ENCODE measurements at regions not wholly inside any gene's neighbourhood (a gene's known extent, or its start where the extent isn't known, plus 50 kb on each side); places are given as distances from the start of the nearest gene placed in this dataset.
"Not testable (repeated sequence)": the region's sequence is repeated elsewhere in the genome, so short reads cannot be mapped to it uniquely, and the experiment has no call there.

DNA sequence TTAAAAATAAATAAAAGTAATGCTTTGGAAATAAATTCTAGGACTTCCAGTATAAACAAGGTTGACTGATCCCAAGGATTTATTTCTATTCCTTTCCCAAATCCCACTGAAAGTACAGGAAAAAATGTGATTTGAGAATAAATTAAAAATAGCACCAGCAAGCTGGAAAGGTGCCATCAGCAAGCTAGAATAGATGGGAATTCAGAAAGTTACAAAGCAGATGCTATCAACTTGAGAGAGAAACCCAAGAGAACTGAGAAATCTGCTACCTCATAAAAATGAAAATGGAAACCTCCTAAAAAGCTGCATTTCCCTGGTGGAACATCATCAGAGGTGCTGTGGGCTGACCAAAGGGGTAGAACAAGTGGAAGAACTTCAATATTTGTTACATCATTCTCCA is 148.6 kb upstream of the KCNJ3 start:
- Histone ChIP-seq H3K9ac (ENCODE audit: low read depth, low read length) (no peak overlapping the region), H3K4me1 (ENCODE audit: insufficient read depth, low read length) (no peaks in the 10 kb centered on the region), H3K27me3 (ENCODE audit: insufficient read depth, low read length) (no peaks in the 10 kb centered on the region), H3K4me3 (ENCODE audit: low read length) (no peak overlapping the region), H3K9me3 (ENCODE audit: insufficient read depth, low read depth, low read length) (peaks cover 12% of the 10 kb centered on the region), H3K36me3 (ENCODE audit: insufficient read depth, low read length) (no peaks in the 10 kb centered on the region), H3K27ac (ENCODE audit: low read depth, low read length) (no peak overlapping the region)

DNA sequence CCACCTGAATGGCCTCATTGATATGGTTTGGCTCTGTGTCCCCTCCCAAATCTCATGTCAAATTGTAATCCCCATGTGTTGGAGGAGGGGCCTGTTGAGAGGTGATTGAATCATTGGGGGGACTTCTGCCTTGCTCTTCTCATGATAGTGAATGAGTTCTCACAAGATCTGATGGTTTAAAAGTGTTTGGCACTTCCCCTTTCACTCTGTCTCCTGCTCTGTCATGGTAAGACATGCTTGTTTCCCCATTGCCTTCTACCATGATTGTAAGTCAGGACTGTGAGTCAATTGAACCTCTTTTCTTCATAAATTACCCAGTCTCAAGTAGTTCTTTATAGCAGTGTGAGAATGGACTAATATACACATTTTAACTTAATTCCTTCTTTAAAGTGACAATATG is 146.8 kb upstream of the KCNJ3 start:
- H3K36me3 ChIP-seq (ENCODE audit: insufficient read depth, low read length), result no peaks in the 10 kb centered on the region
- H3K27me3 ChIP-seq (ENCODE audit: insufficient read depth, low read length), result no peaks in the 10 kb centered on the region
- H3K27ac ChIP-seq (ENCODE audit: low read depth, low read length), result no peak overlapping the region
- peaks cover 5% of the 10 kb centered on the region; the same call in 1 of the 2 replicates for H3K9me3 ChIP-seq (ENCODE audit: insufficient read depth, low read depth, low read length)
- no peak overlapping the region for H3K4me3 ChIP-seq (ENCODE audit: low read length)
- H3K9ac ChIP-seq (ENCODE audit: low read depth, low read length), result no peak overlapping the region
- H3K4me1 ChIP-seq (ENCODE audit: insufficient read depth, low read length), result no peaks in the 10 kb centered on the region

DNA sequence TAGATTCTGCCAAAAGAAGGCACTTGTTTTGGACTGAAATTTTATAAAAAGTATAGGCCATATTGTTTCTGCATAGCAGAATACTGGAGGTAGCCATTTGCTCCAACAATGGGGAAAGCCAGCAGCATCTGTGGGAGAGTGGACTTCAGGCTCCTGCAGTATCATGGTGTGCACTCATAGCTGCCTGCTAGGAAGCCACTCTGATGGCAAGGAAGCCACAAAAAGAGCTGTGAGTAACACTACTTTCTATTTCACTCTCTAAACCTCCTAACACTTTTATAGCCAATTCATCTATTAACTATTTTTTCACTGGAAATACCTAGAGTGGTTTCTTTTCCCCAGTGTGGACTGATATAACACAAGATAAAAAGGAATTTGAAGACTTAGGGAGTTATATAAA is 144.4 kb upstream of the KCNJ3 start:
- H3K36me3 ChIP-seq (ENCODE audit: insufficient read depth, low read length), result no peaks in the 10 kb centered on the region
- no peaks in the 10 kb centered on the region for H3K9me3 ChIP-seq (ENCODE audit: insufficient read depth, low read depth, low read length)
- no peaks in the 10 kb centered on the region for H3K27me3 ChIP-seq (ENCODE audit: insufficient read depth, low read length)
- H3K4me3 ChIP-seq (ENCODE audit: low read length), result no peak overlapping the region
- H3K27ac ChIP-seq (ENCODE audit: low read depth, low read length), result no peak overlapping the region
- no peak overlapping the region for H3K9ac ChIP-seq (ENCODE audit: low read depth, low read length)
- H3K4me1 ChIP-seq (ENCODE audit: insufficient read depth, low read length), result no peaks in the 10 kb centered on the region

DNA sequence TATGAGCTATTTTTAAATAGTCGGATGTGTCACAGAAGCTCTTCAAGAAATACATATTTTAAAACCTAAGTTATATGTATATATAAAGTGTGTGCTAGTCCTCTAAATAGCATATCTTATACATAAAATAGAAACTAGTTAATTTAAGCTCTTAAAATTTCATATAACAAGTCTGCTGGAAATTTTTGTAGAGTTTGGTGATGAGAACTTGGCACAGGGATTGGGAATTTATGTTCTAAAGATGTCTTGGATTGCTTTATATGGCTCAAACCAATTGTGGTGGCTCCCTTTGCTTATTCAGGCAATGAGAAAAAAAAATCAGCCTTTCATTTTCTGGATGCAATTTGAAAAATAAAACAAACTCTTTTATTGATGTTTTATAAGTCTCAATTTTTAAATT is 142.8 kb upstream of the KCNJ3 start:
- H3K9me3 ChIP-seq (ENCODE audit: insufficient read depth, low read depth, low read length), result no peaks in the 10 kb centered on the region
- H3K9ac ChIP-seq (ENCODE audit: low read depth, low read length), result no peak overlapping the region
- H3K27me3 ChIP-seq (ENCODE audit: insufficient read depth, low read length), result no peaks in the 10 kb centered on the region
- no peaks in the 10 kb centered on the region for H3K36me3 ChIP-seq (ENCODE audit: insufficient read depth, low read length)
- H3K27ac ChIP-seq (ENCODE audit: low read depth, low read length), result no peak overlapping the region
- no peaks in the 10 kb centered on the region for H3K4me1 ChIP-seq (ENCODE audit: insufficient read depth, low read length)
- no CpG with 5 or more reads among the region's 1 CpG for WGBS
- no peak overlapping the region for H3K4me3 ChIP-seq (ENCODE audit: low read length)

DNA sequence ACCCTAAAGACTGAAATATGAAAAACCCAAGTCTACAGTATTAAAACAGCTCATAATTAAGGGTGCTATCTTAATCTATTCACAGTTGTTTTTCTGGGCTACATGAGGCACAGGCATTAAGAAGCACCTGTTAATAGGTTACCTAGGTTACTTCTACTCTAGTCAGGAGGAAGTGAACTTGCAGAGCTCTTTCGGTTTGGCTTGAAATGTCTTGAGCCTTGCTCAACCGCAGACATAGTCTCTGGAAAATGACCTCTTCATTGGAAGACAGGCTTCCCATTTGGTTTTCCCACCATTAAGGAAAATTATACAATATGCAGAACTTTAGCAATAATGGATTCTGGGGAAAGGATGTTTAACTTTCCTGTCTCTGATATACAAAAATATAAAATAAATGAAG is 142.3 kb upstream of the KCNJ3 start:
- no peaks in the 10 kb centered on the region for H3K27me3 ChIP-seq (ENCODE audit: insufficient read depth, low read length)
- H3K9me3 ChIP-seq (ENCODE audit: insufficient read depth, low read depth, low read length), result no peaks in the 10 kb centered on the region
- no peak overlapping the region for H3K4me3 ChIP-seq (ENCODE audit: low read length)
- no peaks in the 10 kb centered on the region for H3K36me3 ChIP-seq (ENCODE audit: insufficient read depth, low read length)
- no peak overlapping the region for H3K27ac ChIP-seq (ENCODE audit: low read depth, low read length)
- no peaks in the 10 kb centered on the region for H3K4me1 ChIP-seq (ENCODE audit: insufficient read depth, low read length)
- H3K9ac ChIP-seq (ENCODE audit: low read depth, low read length), result no peak overlapping the region
- 97% methylated on average over 2 of the region's 2 CpGs for WGBS

DNA sequence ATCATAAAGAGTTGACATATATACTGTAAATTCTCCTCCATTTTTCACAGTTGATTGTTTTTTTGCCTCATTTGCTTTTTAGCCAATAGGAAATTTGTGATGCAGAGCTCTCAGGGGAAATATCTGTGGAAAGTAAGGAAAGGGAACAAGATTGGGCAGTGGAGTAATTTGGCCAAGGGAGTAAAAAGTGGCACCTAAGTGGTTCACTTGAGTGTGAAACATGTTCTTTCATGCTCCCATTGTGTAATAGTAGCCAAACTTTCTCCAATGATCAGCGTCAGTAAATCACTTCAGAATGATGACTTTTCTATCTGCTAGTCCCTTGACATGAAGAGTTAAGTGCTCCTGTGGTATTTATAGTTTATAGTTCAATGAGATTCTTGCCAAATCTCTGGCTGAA is 141.9 kb upstream of the KCNJ3 start:
- Histone ChIP-seq H3K9me3 (ENCODE audit: insufficient read depth, low read depth, low read length) (no peaks in the 10 kb centered on the region), H3K4me1 (ENCODE audit: insufficient read depth, low read length) (no peaks in the 10 kb centered on the region), H3K27me3 (ENCODE audit: insufficient read depth, low read length) (no peaks in the 10 kb centered on the region), H3K4me3 (ENCODE audit: low read length) (no peak overlapping the region), H3K9ac (ENCODE audit: low read depth, low read length) (no peak overlapping the region), H3K27ac (ENCODE audit: low read depth, low read length) (no peak overlapping the region), H3K36me3 (ENCODE audit: insufficient read depth, low read length) (no peaks in the 10 kb centered on the region)
- 92% methylated on average over 1 of the region's 1 CpG for WGBS

DNA sequence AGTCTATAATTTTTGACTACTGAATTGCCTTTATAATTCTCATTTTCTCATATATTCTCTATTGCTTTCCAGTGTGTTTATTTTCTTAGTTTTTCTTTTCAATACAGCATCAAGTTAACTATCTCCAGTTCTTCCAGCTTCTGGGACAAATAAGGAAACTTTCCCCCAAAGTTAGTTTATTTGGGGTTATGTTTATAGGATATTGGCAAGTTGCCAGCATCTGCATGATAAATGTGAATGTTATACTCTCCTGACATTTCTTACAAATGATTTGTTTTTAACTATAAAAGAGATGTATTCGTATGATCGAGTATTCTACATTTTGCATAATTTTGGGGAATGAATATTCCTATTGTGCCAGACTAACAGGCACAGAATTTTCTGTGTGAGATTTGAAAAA is 140.6 kb upstream of the KCNJ3 start:
- H3K9me3 ChIP-seq (ENCODE audit: insufficient read depth, low read depth, low read length), result no peaks in the 10 kb centered on the region

DNA sequence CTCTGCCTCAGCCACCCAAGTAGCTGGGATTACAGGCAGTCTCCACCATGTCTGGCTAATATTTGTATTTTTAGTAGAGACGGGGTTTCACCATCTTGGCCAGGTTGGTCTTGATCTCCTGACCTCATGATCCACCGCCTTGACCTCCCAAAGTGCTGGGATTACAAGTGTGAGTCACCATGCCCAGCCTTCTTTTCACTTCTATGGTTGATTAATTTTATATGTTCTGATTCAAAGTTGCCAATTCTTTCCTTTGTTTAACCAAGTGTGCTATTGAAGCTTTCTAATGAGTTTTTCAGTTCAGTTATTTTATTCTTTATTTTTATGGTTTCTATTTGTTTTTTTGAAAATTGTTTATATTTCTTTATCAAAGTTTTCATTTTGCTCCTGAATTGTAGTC is 133.1 kb upstream of the KCNJ3 start:
- WGBS, result 90% methylated on average over 2 of the region's 2 CpGs
- H3K4me3 ChIP-seq (ENCODE audit: low read length), result no peak overlapping the region
- H3K27ac ChIP-seq (ENCODE audit: low read depth, low read length), result no peak overlapping the region
- H3K36me3 ChIP-seq (ENCODE audit: insufficient read depth, low read length), result no peaks in the 10 kb centered on the region
- no peaks in the 10 kb centered on the region for H3K27me3 ChIP-seq (ENCODE audit: insufficient read depth, low read length)
- H3K9me3 ChIP-seq (ENCODE audit: insufficient read depth, low read depth, low read length), result no peaks in the 10 kb centered on the region
- H3K4me1 ChIP-seq (ENCODE audit: insufficient read depth, low read length), result no peaks in the 10 kb centered on the region
- no peak overlapping the region for H3K9ac ChIP-seq (ENCODE audit: low read depth, low read length)

More for the DNA sequence above, 140.6 kb upstream of the KCNJ3 start:
- Histone ChIP-seq H3K27me3 (ENCODE audit: insufficient read depth, low read length) (no peaks in the 10 kb centered on the region), H3K36me3 (ENCODE audit: insufficient read depth, low read length) (no peaks in the 10 kb centered on the region), H3K9ac (ENCODE audit: low read depth, low read length) (no peak overlapping the region), H3K27ac (ENCODE audit: low read depth, low read length) (no peak overlapping the region), H3K4me1 (ENCODE audit: insufficient read depth, low read length) (no peaks in the 10 kb centered on the region), H3K4me3 (ENCODE audit: low read length) (no peak overlapping the region)
- 97% methylated on average over 2 of the region's 2 CpGs for WGBS

DNA sequence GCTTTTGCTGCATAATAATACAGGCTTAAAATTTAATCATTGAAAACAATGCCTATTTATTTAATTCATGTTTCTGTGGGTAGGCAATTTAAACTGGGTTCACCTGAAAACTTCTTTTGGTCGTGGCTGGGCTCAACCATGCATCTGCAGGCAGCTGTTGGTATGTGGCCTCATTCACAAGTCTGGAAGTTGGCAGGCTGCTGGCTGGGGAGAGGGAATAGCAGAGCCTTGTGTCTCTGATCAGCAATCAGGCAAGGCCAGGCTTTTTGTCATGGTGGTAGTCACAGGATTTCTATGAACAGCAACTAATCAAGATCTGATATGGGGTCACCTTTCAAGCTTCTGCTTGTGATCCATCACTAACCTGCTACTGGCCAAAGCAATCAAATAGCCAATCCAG is 130.1 kb upstream of the KCNJ3 start:
- Histone ChIP-seq H3K9me3 (ENCODE audit: insufficient read depth, low read depth, low read length) (no peaks in the 10 kb centered on the region), H3K36me3 (ENCODE audit: insufficient read depth, low read length) (no peaks in the 10 kb centered on the region)
- 67% methylated on average over 1 of the region's 1 CpG for WGBS

DNA sequence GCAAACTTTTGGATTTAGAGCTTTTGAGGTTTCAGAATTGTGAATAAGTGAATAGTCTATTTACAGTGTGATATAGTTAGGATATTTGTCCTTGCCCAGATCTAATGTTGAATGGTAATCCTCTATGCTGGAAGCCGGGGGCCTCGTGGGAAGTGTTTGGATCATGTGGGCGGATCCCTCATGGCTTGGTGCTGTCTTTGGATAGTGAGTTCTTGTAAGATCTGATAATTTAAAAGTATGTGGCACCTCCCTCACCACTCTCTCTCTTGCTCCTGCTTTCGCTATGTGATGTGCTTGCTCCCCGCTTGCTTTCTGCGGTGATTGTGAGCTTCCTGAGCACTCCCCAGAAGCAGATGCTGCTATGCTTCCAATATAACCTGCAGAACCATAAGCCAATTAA is 128.0 kb upstream of the KCNJ3 start:
- WGBS, result 80% methylated on average over 6 of the region's 6 CpGs
- Histone ChIP-seq H3K9me3 (ENCODE audit: insufficient read depth, low read depth, low read length) (no peaks in the 10 kb centered on the region), H3K36me3 (ENCODE audit: insufficient read depth, low read length) (no peaks in the 10 kb centered on the region), H3K27me3 (ENCODE audit: insufficient read depth, low read length) (no peaks in the 10 kb centered on the region), H3K9ac (ENCODE audit: low read depth, low read length) (no peak overlapping the region), H3K27ac (ENCODE audit: low read depth, low read length) (no peak overlapping the region), H3K4me1 (ENCODE audit: insufficient read depth, low read length) (peaks cover 10% of the 10 kb centered on the region; the same call in 1 of the 2 replicates), H3K4me3 (ENCODE audit: low read length) (no peak overlapping the region)

More for the DNA sequence above, 130.1 kb upstream of the KCNJ3 start:
- H3K4me1 ChIP-seq (ENCODE audit: insufficient read depth, low read length), result peaks cover 10% of the 10 kb centered on the region; the same call in 1 of the 2 replicates
- H3K27me3 ChIP-seq (ENCODE audit: insufficient read depth, low read length), result no peaks in the 10 kb centered on the region
- no peak overlapping the region for H3K4me3 ChIP-seq (ENCODE audit: low read length)
- no peak overlapping the region for H3K27ac ChIP-seq (ENCODE audit: low read depth, low read length)
- H3K9ac ChIP-seq (ENCODE audit: low read depth, low read length), result no peak overlapping the region

DNA sequence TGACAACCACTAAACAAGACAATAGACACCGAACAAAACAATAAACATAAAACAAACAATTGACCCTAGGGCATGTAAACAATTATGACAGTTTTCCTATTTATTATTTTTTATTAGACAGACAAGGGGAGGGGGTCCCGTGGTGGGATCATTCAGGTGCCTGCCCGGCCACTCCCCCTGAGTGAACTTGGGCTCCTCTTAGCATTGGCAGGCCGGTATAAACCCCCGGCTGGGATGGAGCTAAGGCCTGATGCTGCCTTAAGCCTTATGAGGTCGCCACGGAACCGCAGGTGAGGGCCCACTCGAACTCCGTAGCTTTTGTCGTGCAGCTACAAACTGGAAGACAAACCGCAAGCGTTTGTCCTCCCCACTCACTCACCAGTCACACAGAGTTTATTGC is 121.8 kb upstream of the KCNJ3 start:
- peaks cover 23% of the 10 kb centered on the region for H3K4me1 ChIP-seq (ENCODE audit: insufficient read depth, low read length)
- not testable (repeated sequence) for H3K9me3 ChIP-seq (ENCODE audit: insufficient read depth, low read depth, low read length); H3K4me3 ChIP-seq (ENCODE audit: low read length); H3K36me3 ChIP-seq (ENCODE audit: insufficient read depth, low read length); H3K27ac ChIP-seq (ENCODE audit: low read depth, low read length); H3K27me3 ChIP-seq (ENCODE audit: insufficient read depth, low read length); H3K9ac ChIP-seq (ENCODE audit: low read depth, low read length)
- WGBS, result 95% methylated on average over 13 of the region's 13 CpGs

DNA sequence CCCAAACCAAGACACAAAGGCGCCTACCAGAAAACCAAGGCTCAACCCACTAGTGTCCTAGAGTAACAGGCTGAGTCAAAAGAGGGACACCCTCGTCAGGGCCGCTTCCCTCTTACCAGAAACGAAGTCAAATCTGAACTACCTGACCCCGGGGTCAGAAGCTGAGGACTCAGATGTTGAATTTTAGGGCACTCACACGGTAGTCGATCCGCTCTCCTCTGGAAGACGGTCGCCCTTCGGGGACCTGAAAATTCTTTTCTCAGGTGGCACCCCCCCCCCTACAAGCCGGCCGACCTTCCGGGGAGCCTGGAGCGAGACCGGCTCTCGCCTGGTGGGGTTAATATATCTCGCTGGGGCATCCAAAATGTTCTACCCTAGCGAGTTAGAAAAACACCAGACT is 121.1 kb upstream of the KCNJ3 start:
- H3K36me3 ChIP-seq (ENCODE audit: insufficient read depth, low read length), result no peaks in the 10 kb centered on the region
- no peaks in the 10 kb centered on the region for H3K27me3 ChIP-seq (ENCODE audit: insufficient read depth, low read length)
- H3K4me3 ChIP-seq (ENCODE audit: low read length), result no peak overlapping the region
- no peak overlapping the region for H3K9ac ChIP-seq (ENCODE audit: low read depth, low read length)
- peaks cover 23% of the 10 kb centered on the region; the same call in 1 of the 2 replicates for H3K4me1 ChIP-seq (ENCODE audit: insufficient read depth, low read length)
- WGBS, result 92% methylated on average over 19 of the region's 19 CpGs
- H3K9me3 ChIP-seq (ENCODE audit: insufficient read depth, low read depth, low read length), result no peaks in the 10 kb centered on the region
- H3K27ac ChIP-seq (ENCODE audit: low read depth, low read length), result no peak overlapping the region; the same call in 1 of the 2 replicates
